ENCODE measurements at regions not wholly inside any gene's neighbourhood (a gene's known extent, or its start where the extent isn't known, plus 50 kb on each side); places are given as distances from the start of the nearest gene placed in this dataset.

- TF ChIP-seq ZBTB7A (IDR thresholded peaks at IDR 0.05; ENCODE audit: low read depth) (no peak), EP300 (IDR thresholded peaks at IDR 0.05; ENCODE audit: borderline replicate concordance) (no peak), NFIC (IDR thresholded peaks at IDR 0.05) (no peak), CREB1 (IDR thresholded peaks at IDR 0.05; ENCODE audit: low read depth) (no peak), RAD21 (IDR thresholded peaks at IDR 0.05; ENCODE audit: low read depth) (no peak), MAX (IDR thresholded peaks at IDR 0.05) (no peak), YY1 (IDR thresholded peaks at IDR 0.05; ENCODE audit: low read depth) (no peak), TAF1 (IDR thresholded peaks at IDR 0.05; ENCODE audit: low read depth) (no peak), FOXM1 (IDR thresholded peaks at IDR 0.05; ENCODE audit: borderline replicate concordance, low read depth) (no peak), EGR1 (IDR thresholded peaks at IDR 0.05) (no peak), USF1 (IDR thresholded peaks at IDR 0.05) (no peak), REST (IDR thresholded peaks at IDR 0.05; ENCODE audit: low read depth) (no peak), TEAD4 (IDR thresholded peaks at IDR 0.05) (no peak), CEBPB (IDR thresholded peaks at IDR 0.05) (no peak), TCF12 (IDR thresholded peaks at IDR 0.05; ENCODE audit: low read depth) (no peak)
These were observed 251.2 kb upstream of the USP24 start for GRCh38 chr1:55466373-55466772.

- TF ChIP-seq RAD21 (IDR thresholded peaks at IDR 0.05; ENCODE audit: low read depth) (no peak), TAF1 (IDR thresholded peaks at IDR 0.05; ENCODE audit: low read depth) (no peak), FOXM1 (IDR thresholded peaks at IDR 0.05; ENCODE audit: borderline replicate concordance, low read depth) (no peak), YY1 (IDR thresholded peaks at IDR 0.05; ENCODE audit: low read depth) (no peak), REST (IDR thresholded peaks at IDR 0.05; ENCODE audit: low read depth) (no peak), EP300 (IDR thresholded peaks at IDR 0.05; ENCODE audit: borderline replicate concordance) (no peak)
These were observed 249.4 kb upstream of the USP24 start for GRCh38 chr1:55464550-55464949.

DNA sequence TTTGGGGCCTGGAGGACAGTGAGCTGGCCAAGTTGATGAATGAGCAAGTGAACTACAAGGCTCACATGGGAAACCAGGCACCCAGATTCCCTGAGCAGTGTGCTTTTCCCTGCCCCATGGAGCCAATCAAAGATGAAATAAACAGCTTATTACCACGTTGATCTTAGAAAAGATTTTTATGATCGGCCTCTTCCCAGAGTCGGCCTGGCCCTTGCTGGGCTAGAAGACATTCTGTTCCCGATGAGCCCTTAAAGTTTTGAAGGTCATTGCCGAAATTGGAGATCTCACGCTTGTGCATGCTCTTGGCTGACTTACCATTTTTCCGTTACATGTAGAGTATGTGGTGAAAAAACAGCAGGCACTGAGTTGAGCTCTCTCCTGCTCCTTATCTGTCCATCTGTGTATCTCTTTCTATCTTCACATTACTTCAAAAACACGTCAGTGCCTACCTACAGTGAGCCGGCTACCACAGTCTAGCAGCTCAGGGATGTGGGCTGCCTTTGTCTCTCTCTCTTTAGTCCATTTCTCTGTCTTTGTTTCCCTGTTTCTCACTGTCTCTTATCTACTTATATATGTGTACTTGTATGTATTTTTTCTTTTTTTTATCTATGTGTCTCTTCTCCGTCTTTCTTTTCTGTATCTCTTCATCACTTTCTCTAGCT is 248.8 kb upstream of the USP24 start:
- no peak for TF ChIP-seq RAD21 (IDR thresholded peaks at IDR 0.05; ENCODE audit: low read depth)
- no peak for TF ChIP-seq YY1 (IDR thresholded peaks at IDR 0.05; ENCODE audit: low read depth)
- no peak for TF ChIP-seq CEBPB (IDR thresholded peaks at IDR 0.05)
- no peak for TF ChIP-seq CREB1 (IDR thresholded peaks at IDR 0.05; ENCODE audit: low read depth)
- no peak for TF ChIP-seq REST (IDR thresholded peaks at IDR 0.05; ENCODE audit: low read depth)
- no peak for TF ChIP-seq FOXM1 (IDR thresholded peaks at IDR 0.05; ENCODE audit: borderline replicate concordance, low read depth)
- no peak for TF ChIP-seq NFIC (IDR thresholded peaks at IDR 0.05)
- no peak for TF ChIP-seq USF1 (IDR thresholded peaks at IDR 0.05)
- no peak for TF ChIP-seq EP300 (IDR thresholded peaks at IDR 0.05; ENCODE audit: borderline replicate concordance)
- no peak for TF ChIP-seq TEAD4 (IDR thresholded peaks at IDR 0.05)
- TF ChIP-seq TAF1 (IDR thresholded peaks at IDR 0.05; ENCODE audit: low read depth) = no peak
- TF ChIP-seq TCF12 (IDR thresholded peaks at IDR 0.05; ENCODE audit: low read depth) = no peak
- TF ChIP-seq ZBTB7A (IDR thresholded peaks at IDR 0.05; ENCODE audit: low read depth) = no peak
- TF ChIP-seq EGR1 (IDR thresholded peaks at IDR 0.05) = no peak

GRCh38 chr1:55457874-55458273 is 242.7 kb upstream of the USP24 start:
- TF ChIP-seq EGR1 (IDR thresholded peaks at IDR 0.05) (no peak), MAX (IDR thresholded peaks at IDR 0.05) (no peak), USF1 (IDR thresholded peaks at IDR 0.05) (no peak), REST (IDR thresholded peaks at IDR 0.05; ENCODE audit: low read depth) (no peak), CREB1 (IDR thresholded peaks at IDR 0.05; ENCODE audit: low read depth) (no peak), ZBTB7A (IDR thresholded peaks at IDR 0.05; ENCODE audit: low read depth) (no peak), NFIC (IDR thresholded peaks at IDR 0.05) (no peak), TEAD4 (IDR thresholded peaks at IDR 0.05) (no peak), YY1 (IDR thresholded peaks at IDR 0.05; ENCODE audit: low read depth) (no peak), CEBPB (IDR thresholded peaks at IDR 0.05) (no peak), RAD21 (IDR thresholded peaks at IDR 0.05; ENCODE audit: low read depth) (no peak), TAF1 (IDR thresholded peaks at IDR 0.05; ENCODE audit: low read depth) (no peak), FOXM1 (IDR thresholded peaks at IDR 0.05; ENCODE audit: borderline replicate concordance, low read depth) (no peak), EP300 (IDR thresholded peaks at IDR 0.05; ENCODE audit: borderline replicate concordance) (no peak), TCF12 (IDR thresholded peaks at IDR 0.05; ENCODE audit: low read depth) (no peak)
